ENCODE measurements at regions not wholly inside any gene's neighbourhood (a gene's known extent, or its start where the extent isn't known, plus 50 kb on each side); places are given as distances from the start of the nearest gene placed in this dataset.

GRCh38 chr16:55249936-55250335, 74.1 kb upstream of the IRX6 start:
- no peaks in the 10 kb centered on the region for H3K4me1 ChIP-seq (ENCODE audit: control insufficient read depth, insufficient read depth, low read length)
- DNase-seq: no peak
- H3K4me1 Mint-ChIP-seq: no peaks in the 10 kb centered on the region
- no peaks in the 10 kb centered on the region for H3K36me3 ChIP-seq (ENCODE audit: control insufficient read depth, insufficient read depth, low read length)
- no peak overlapping the region for H3K4me3 Mint-ChIP-seq
- H3K9me3 Mint-ChIP-seq: peaks cover 1% of the 10 kb centered on the region
- no peaks in the 10 kb centered on the region for H3K36me3 Mint-ChIP-seq (ENCODE audit: low read depth)
- H3K27ac ChIP-seq (ENCODE audit: low read depth, low read length): no peak overlapping the region
- no peak overlapping the region for H3K4me3 ChIP-seq (ENCODE audit: low read length)
- peaks cover 4% of the 10 kb centered on the region for H3K9me3 ChIP-seq (ENCODE audit: control insufficient read depth, low read length)
- H3K27me3 ChIP-seq (ENCODE audit: control insufficient read depth, insufficient read depth, low read length, poor library complexity, severe bottlenecking): no peaks in the 10 kb centered on the region
- 87 to 89% methylated on average over 1 of the region's 1 CpG for WGBS, 2 experiments (ENCODE audit: insufficient coverage in 1 of 2, insufficient read length in 1 of 2)
- no peak for TF ChIP-seq CTCF (conservative IDR thresholded peaks at IDR 0.05)
- H3K27ac Mint-ChIP-seq: no peak overlapping the region
- peaks cover 5% of the 10 kb centered on the region for H3K27me3 Mint-ChIP-seq (ENCODE audit: insufficient read depth)
- H3K9ac ChIP-seq (ENCODE audit: extremely low read depth, low read length, poor library complexity, severe bottlenecking): no peak overlapping the region

GRCh38 chr16:55250701-55251100, 73.3 kb upstream of the IRX6 start:
- H3K4me1 ChIP-seq (ENCODE audit: control insufficient read depth, insufficient read depth, low read length): no peaks in the 10 kb centered on the region
- no peaks in the 10 kb centered on the region for H3K4me1 Mint-ChIP-seq
- TF ChIP-seq CTCF (conservative IDR thresholded peaks at IDR 0.05): no peak
- DNase-seq: no peak
- H3K27ac ChIP-seq (ENCODE audit: low read depth, low read length): no peak overlapping the region
- H3K36me3 ChIP-seq (ENCODE audit: control insufficient read depth, insufficient read depth, low read length): no peaks in the 10 kb centered on the region
- no peaks in the 10 kb centered on the region for H3K27me3 ChIP-seq (ENCODE audit: control insufficient read depth, insufficient read depth, low read length, poor library complexity, severe bottlenecking)
- no peak overlapping the region for H3K4me3 ChIP-seq (ENCODE audit: low read length)
- peaks cover 1% of the 10 kb centered on the region for H3K9me3 Mint-ChIP-seq
- no peak overlapping the region for H3K9ac ChIP-seq (ENCODE audit: extremely low read depth, low read length, poor library complexity, severe bottlenecking)
- no peaks in the 10 kb centered on the region for H3K36me3 Mint-ChIP-seq (ENCODE audit: low read depth)
- H3K4me3 Mint-ChIP-seq: no peak overlapping the region
- WGBS, 2 experiments (ENCODE audit: insufficient coverage in 1 of 2, insufficient read length in 1 of 2): 80 to 86% methylated on average over 1 of the region's 1 CpG
- peaks cover 4% of the 10 kb centered on the region for H3K9me3 ChIP-seq (ENCODE audit: control insufficient read depth, low read length)
- H3K27ac Mint-ChIP-seq: no peak overlapping the region
- H3K27me3 Mint-ChIP-seq (ENCODE audit: insufficient read depth): peaks cover 4% of the 10 kb centered on the region

GRCh38 chr16:55251151-55251550, 72.9 kb upstream of the IRX6 start:
- peaks cover 1% of the 10 kb centered on the region for H3K9me3 Mint-ChIP-seq
- DNase-seq: no peak
- WGBS, 2 experiments (ENCODE audit: insufficient coverage in 1 of 2, insufficient read length in 1 of 2): 96% methylated on average over 2 of the region's 2 CpGs; no CpG with 5 or more reads in 1 of the 2 experiments

More at GRCh38 chr16:55251151-55251550, 72.9 kb upstream of the IRX6 start:
- Histone ChIP-seq H3K4me3 (ENCODE audit: low read length) (no peak overlapping the region), H3K9ac (ENCODE audit: extremely low read depth, low read length, poor library complexity, severe bottlenecking) (no peak overlapping the region), H3K27ac (ENCODE audit: low read depth, low read length) (no peak overlapping the region), H3K4me1 (ENCODE audit: control insufficient read depth, insufficient read depth, low read length) (no peaks in the 10 kb centered on the region), H3K36me3 (ENCODE audit: control insufficient read depth, insufficient read depth, low read length) (no peaks in the 10 kb centered on the region), H3K9me3 (ENCODE audit: control insufficient read depth, low read length) (peaks cover 4% of the 10 kb centered on the region), H3K27me3 (ENCODE audit: control insufficient read depth, insufficient read depth, low read length, poor library complexity, severe bottlenecking) (no peaks in the 10 kb centered on the region)
- Mint-ChIP-seq H3K27ac (no peak overlapping the region), H3K4me3 (no peak overlapping the region), H3K36me3 (ENCODE audit: low read depth) (no peaks in the 10 kb centered on the region), H3K27me3 (ENCODE audit: insufficient read depth) (peaks cover 4% of the 10 kb centered on the region), H3K4me1 (no peaks in the 10 kb centered on the region)
- no peak for TF ChIP-seq CTCF (conservative IDR thresholded peaks at IDR 0.05)
